ENCODE measurements at regions not wholly inside any gene's neighbourhood (a gene's known extent, or its start where the extent isn't known, plus 50 kb on each side); places are given as distances from the start of the nearest gene placed in this dataset.

- ChIA-PET CTCF (no interaction called here), POLR2A (no interaction called here)
- Histone ChIP-seq H3K4me3 (ENCODE audit: low read depth in 2 of 2, low read length in 2 of 2) (no peak overlapping the region), H3K27ac (ENCODE audit: low read length) (no peak overlapping the region), H3K4me1 (ENCODE audit: control insufficient read depth, insufficient read depth, low read length) (no peaks in the 10 kb centered on the region), H3K27me3 (ENCODE audit: control insufficient read depth, insufficient read depth, low read length) (0 out of 2 replicates have a peak, but pooled peaks cover 3% of the 10 kb centered on the region), H3K36me3 (ENCODE audit: control insufficient read depth, insufficient read depth, low read length) (no peaks in the 10 kb centered on the region), H3K9me3 (ENCODE audit: control insufficient read depth, insufficient read depth, low read depth, low read length) (no peaks in the 10 kb centered on the region)
- intact Hi-C loops (cut with micrococcal nuclease; ENCODE audit: unreplicated experiment): no loop called here
- no peak for TF ChIP-seq POLR2AphosphoS5 (IDR thresholded peaks at IDR 0.05; ENCODE audit: low read depth, low read length)
- no peak for TF ChIP-seq REST (IDR thresholded peaks at IDR 0.05; ENCODE audit: insufficient read depth in 1 of 2, low read depth in 2 of 2, low read length in 1 of 2)
- no peak for TF ChIP-seq TCF7L2 (IDR thresholded peaks at IDR 0.05; ENCODE audit: low read depth, low read length)
- TF ChIP-seq CTCF (IDR thresholded peaks at IDR 0.05): no peak
- no peak for TF ChIP-seq SIN3A (IDR thresholded peaks at IDR 0.05; ENCODE audit: borderline replicate concordance, insufficient read depth, low read depth, low read length)
- DNase-seq (ENCODE audit: low read depth, low spot score) (no peak), ATAC-seq (no peak)
- in situ Hi-C loops (cut with HindIII; ENCODE audit: low pct_unique_long_range_greater_than_20kb, low sequenced_read_pairs): no loop called here
- BruUV-seq (replicated peaks): no TSS peak
Observed at GRCh38 chr7:132630834-132631233, 54.6 kb upstream of the PLXNA4 start.

All from Panc1 (cell line).